GM21825 (cell line): ENCODE measurements at regions not wholly inside any gene's neighbourhood (a gene's known extent, or its start where the extent isn't known, plus 50 kb on each side); places are given as distances from the start of the nearest gene placed in this dataset.
"Not testable (repeated sequence)": the region's sequence is repeated elsewhere in the genome, so short reads cannot be mapped to it uniquely, and the experiment has no call there.

ENCODE experiments used
- ATAC-seq: cut with Tn5 transposase; IDR thresholded peaks from one replicate; pipeline ENCODE4 v1.9.1; 2021; ENCODE audit warnings: mild to moderate bottlenecking, moderate library complexity; ENCODE audit not compliant: unreplicated experiment

DNA sequence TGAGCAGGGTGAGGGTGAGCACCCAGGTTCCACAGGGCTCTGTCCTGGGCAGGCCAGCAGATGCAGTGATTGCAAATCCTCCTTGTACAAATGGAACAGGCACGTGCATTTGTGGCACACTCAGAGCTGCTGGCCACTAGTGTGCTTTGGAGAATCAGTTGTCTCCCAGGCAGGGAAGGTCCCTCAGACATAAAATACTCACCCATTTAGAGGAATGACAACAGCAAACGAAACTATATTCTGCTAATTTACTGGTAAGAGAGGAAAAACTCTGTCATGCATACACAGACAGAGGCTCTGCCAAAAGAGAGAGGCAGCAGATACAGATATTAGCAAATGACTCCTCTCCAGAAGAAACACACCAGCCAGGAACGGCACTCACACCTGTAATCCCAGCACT is 116.5 kb upstream of the PLGLB2 start:
- ATAC-seq = not testable (repeated sequence)

- ATAC-seq = not testable (repeated sequence)
Measured at GRCh38 chr2:87633287-87633963, 114.5 kb upstream of the PLGLB2 start.

GRCh38 chr2:87634106-87634505 is 113.8 kb upstream of the PLGLB2 start:
- not testable (repeated sequence) for ATAC-seq

DNA sequence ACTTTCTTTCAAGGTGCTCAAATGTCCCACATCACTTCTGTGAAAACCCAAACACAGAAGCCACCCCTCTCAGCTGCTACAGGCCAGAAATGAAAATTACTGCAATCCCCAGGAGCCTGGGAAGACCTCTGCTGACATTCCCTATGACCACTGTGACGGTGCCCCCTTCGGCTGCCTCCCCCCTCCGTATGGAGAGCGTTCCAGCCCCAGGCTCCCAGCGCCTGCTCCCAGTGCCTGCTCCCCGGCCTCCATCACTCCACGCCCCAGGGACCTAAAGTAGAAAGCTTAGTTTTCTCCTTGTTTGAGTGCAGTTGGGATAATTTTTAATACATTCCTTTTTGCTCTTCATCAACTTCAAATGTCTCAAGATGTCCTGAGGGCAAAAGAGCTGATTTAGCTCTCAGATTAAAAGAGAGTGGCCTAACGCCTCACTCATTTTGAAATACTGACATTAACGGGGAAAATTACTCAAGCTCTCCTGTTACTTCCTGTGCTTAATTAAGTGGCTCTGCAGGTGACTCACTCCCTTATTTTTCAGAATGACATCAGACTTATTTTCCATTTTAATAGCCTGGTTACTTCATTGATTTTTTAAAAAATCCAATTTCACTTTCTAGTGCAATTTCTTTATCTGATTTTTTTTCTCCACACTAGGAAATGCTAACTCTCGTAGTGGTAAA is 112.8 kb upstream of the PLGLB2 start:
- ATAC-seq = not testable (repeated sequence)

- ATAC-seq = not testable (repeated sequence)
Measured at GRCh38 chr2:87636246-87636645, 111.6 kb upstream of the PLGLB2 start.

DNA sequence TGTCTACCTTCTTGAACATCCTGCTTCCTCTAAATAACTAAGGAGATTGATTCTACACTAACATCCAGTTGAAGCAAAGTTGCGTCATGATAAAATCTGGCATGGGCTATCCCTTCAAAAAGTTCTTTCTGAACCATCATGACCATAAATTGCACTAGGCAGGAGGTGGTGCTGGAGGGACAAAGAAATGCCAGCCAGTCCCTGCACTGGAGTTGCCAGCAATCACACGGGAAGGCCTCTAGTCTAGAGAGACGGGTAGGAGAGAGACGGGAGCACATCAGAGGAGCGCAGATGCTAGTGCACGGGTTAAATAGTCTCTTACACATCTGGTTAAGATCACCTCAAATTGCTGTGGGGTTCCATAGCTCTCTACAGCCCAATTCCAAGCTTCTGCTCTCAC is 111.2 kb upstream of the PLGLB2 start:
- not testable (repeated sequence) for ATAC-seq

DNA sequence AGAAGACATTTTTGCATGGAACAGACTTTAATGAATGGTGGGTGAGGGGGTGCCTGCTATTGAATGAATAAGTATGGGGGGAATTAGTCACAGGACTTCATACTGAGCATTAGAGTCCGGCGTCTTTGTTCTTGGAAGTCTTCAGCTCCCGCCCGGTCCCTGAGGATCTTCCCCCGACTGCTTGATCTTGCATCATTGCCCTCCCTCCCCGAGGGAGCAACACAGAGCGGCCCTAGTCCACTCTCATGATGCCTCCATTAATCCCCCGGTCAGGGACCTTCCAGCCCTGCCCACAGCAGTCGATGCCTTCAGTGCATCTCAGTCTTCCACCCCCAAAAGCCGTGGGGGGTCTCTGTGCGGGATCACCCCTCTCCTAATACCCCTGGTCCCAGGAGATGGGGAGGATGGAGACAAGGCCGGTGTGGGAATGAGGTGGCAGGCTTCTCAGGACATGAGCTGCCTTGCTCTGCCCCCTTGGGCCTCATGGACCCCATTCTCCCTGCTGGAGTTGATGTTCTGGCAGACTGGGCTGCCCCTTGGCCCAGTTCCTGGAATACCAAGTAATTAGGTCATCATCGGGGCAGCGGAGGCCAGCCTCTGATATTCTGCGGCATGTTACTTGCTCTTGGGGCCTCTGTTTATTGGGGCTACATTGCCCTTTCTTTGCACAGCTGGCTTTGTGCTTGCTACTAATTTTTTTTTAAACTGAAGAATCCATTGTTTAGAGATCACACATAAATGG is 110.5 kb upstream of the PLGLB2 start:
- ATAC-seq = not testable (repeated sequence)

GRCh38 chr2:87638114-87638807 is 109.6 kb upstream of the PLGLB2 start:
- not testable (repeated sequence) for ATAC-seq

GRCh38 chr2:87638872-87639271 is 109.0 kb upstream of the PLGLB2 start:
- not testable (repeated sequence) for ATAC-seq

GRCh38 chr2:87639801-87640440 is 108.0 kb upstream of the PLGLB2 start:
- not testable (repeated sequence) for ATAC-seq

GRCh38 chr2:87640961-87641563 is 106.8 kb upstream of the PLGLB2 start:
- ATAC-seq = not testable (repeated sequence)

- not testable (repeated sequence) for ATAC-seq
Measured at GRCh38 chr2:87643165-87643564, 104.7 kb upstream of the PLGLB2 start.

- ATAC-seq = not testable (repeated sequence)
Measured at GRCh38 chr2:87647737-87648498, 100.0 kb upstream of the PLGLB2 start.

DNA sequence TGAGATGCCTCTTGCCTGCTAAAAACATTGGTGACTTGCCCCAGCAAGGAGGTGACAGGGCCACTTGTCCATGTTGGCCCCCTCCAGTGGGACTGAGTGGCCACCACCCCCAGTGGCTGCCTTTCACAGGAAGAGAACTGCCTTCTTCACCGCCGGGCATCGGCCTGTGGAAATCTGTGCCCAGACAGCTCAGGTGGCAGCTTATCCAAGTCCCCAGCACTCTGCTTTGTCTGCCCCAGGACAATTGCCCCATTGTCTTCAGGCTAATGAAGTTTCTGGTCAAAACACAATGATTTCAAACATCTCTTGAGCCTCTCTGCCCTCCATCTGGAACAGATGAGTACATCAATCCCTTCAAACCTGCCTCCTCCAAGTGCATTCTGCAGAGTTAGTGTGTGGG is 99.1 kb upstream of the PLGLB2 start:
- ATAC-seq = not testable (repeated sequence)

GRCh38 chr2:87649871-87650270 is 98.0 kb upstream of the PLGLB2 start:
- not testable (repeated sequence) for ATAC-seq

DNA sequence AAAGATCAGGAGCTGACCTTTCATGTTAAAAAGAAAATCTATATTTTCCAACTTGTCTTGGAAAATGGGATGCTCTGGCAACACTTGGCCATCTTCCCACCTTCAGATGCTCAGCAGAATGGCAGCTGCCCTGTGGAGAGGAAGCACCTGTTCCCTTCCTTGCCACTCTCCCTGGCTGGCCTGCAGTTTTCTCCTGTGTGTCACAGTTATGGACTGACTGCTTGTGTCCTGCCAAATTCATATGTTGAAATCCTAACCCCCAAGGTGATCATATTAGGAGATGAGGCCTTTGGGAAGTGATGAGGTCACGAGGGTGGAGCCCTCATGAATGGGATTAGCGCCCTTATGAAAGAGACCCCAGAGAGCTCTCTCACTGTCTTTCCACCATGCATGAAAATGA is 97.0 kb upstream of the PLGLB2 start:
- not testable (repeated sequence) for ATAC-seq

DNA sequence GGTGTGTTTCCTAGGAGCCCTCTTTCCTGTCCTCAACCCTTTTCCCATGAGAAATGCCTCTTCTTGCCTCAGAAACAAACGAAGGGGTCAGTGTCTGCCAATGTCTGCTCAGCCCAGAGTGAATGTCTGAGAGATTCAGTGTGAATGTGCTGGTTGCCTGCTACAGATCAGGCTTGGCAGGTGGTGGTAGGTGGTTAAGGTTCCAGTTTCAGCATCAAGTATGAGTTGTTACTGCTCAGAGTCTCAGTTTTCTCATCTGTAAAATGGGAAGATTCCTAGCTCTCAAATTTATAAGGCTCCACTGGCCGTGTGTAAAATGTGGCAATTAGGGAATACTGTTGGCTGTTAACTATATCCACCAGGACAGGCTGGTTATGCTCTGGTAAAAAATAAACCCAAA is 96.3 kb upstream of the PLGLB2 start:
- ATAC-seq = not testable (repeated sequence)

DNA sequence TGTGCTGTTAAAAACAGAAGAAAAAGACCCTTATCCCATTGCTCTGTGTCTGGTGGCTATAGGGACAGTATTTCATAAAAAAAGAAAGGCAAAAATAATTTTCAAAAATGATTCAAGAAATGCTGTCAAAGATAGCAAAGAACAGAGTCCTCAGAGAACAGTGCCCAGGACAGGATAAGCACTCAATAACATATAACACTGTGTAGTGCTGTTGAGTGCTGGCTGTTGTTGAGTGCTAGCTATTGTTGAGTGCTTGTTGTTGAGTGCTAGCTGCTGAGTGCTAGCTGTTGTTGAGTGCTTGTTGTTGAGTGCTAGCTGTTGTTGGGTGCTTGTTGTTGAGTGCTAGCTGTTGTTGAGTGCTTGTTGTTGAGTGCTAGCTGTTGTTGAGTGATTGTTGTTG is 94.5 kb upstream of the PLGLB2 start:
- ATAC-seq = not testable (repeated sequence)

- not testable (repeated sequence) for ATAC-seq
Measured at GRCh38 chr2:87654136-87654814, 93.6 kb upstream of the PLGLB2 start.
